HepG2 (cell line): ENCODE measurements at regions not wholly inside any gene's neighbourhood (a gene's known extent, or its start where the extent isn't known, plus 50 kb on each side); places are given as distances from the start of the nearest gene placed in this dataset.
A peak's percentile ranks its signal among the peaks of the same experiment; 100 is the strongest.

Experiments used
- BATF2 ChIP-seq: sonication (generic); formaldehyde crosslinking; IDR thresholded peaks from 2 replicates; pipeline ENCODE4 v1.8.0; 2022; ENCODE audit warnings: mild to moderate bottlenecking, missing genetic modification reagents, moderate library complexity
- PAXIP1 ChIP-seq: sonication (generic); formaldehyde crosslinking; conservative IDR thresholded peaks from 2 replicates; pipeline ENCODE4 v1.4.0; 2020; ENCODE audit warnings: mild to moderate bottlenecking, missing genetic modification reagents, moderate library complexity
- TFDP1 ChIP-seq: IDR thresholded peaks from 2 replicates; pipeline ENCODE4 v1.6.1; 2016; ENCODE audit warnings: missing compliant biosample characterization, missing genetic modification reagents, borderline replicate concordance
- THAP7 ChIP-seq: sonication (generic); formaldehyde crosslinking; IDR thresholded peaks from 2 replicates; pipeline ENCODE4 v1.8.1; 2023; ENCODE audit warnings: mild to moderate bottlenecking, missing genetic modification reagents
- ZNF18 ChIP-seq: sonication (generic); formaldehyde crosslinking; IDR thresholded peaks from 2 replicates; pipeline ENCODE4 v1.8.0; 2022; ENCODE audit warnings: mild to moderate bottlenecking, missing genetic modification reagents; ENCODE audit not compliant: insufficient replicate concordance
- ZNF318 ChIP-seq: sonication (generic); formaldehyde crosslinking; IDR thresholded peaks from 2 replicates; pipeline ENCODE4 v1.4.0; 2020; ENCODE audit warnings: mild to moderate bottlenecking, missing genetic modification reagents
- ZNF570 ChIP-seq: sonication (generic); formaldehyde crosslinking; IDR thresholded peaks from 2 replicates; pipeline ENCODE4 v1.4.0; 2020; ENCODE audit warnings: mild to moderate bottlenecking, missing genetic modification reagents, borderline replicate concordance
- ZNF816 ChIP-seq: sonication (generic); formaldehyde crosslinking; IDR thresholded peaks from 2 replicates; pipeline ENCODE4 v1.8.0; 2022; ENCODE audit warnings: missing genetic modification reagents, mild to moderate bottlenecking, borderline replicate concordance

- TF ChIP-seq ZNF318 (CRISPR knock-in tag) (no peak), PAXIP1 (peak; percentile 50), ZNF18 (CRISPR knock-in tag) (no peak), BATF2 (no peak), TFDP1 (CRISPR knock-in tag) (no peak), THAP7 (CRISPR knock-in tag) (peak; percentile 22; the same call in 1 of the 2 replicates), ZNF816 (CRISPR knock-in tag) (no peak), ZNF570 (CRISPR knock-in tag) (no peak)
Observed at GRCh38 chr2:16093639-16094529, 153.5 kb downstream of the MYCN start (continued).
